ENCODE measurements at regions not wholly inside any gene's neighbourhood (a gene's known extent, or its start where the extent isn't known, plus 50 kb on each side); places are given as distances from the start of the nearest gene placed in this dataset.

GRCh38 chr13:73972545-73972944, 161.7 kb downstream of the KLF12 start:
- no peak overlapping the region for H3K56ac ChIP-seq (ENCODE audit: extremely low read depth, insufficient read depth, low read length)
- no peak overlapping the region for H2BK15ac ChIP-seq (ENCODE audit: low read depth, low read length)
- H3K14ac ChIP-seq (replicated peaks; ENCODE audit: low read depth, low read length), result 0 out of 2 replicates have a peak overlapping the region, but pooled peaks have one; percentile 16
- H2AK5ac ChIP-seq (ENCODE audit: low read depth, low read length), result no peak overlapping the region
- H4K8ac ChIP-seq (ENCODE audit: low read depth in 2 of 2, low read length in 2 of 2), result no peak overlapping the region
- H2AK9ac ChIP-seq (replicated peaks; ENCODE audit: low read depth, low read length, poor library complexity), result no peak overlapping the region
- in situ Hi-C loops (cut with MboI; ENCODE audit: low sequenced_read_pairs) (no loop called here), intact Hi-C loops (cut with micrococcal nuclease) (no loop called here), dilution Hi-C loops (cut with HindIII; ENCODE audit: low sequenced_read_pairs, unreplicated experiment) (no loop called here)
- no TSS peak for BruUV-seq (replicated peaks)
- peaks cover 46 to 69% of the 10 kb centered on the region in 2 experiments for H3K79me1 ChIP-seq (ENCODE audit: low read depth in 1 of 2, low read length in 2 of 2)
- WGBS, 2 experiments (ENCODE audit: extremely low coverage in 2 of 2, insufficient read length in 1 of 2), result no CpG with 5 or more reads among the region's 7 CpGs
- no peak overlapping the region for H3K4me2 ChIP-seq (ENCODE audit: low read depth, low read length)
- no peak overlapping the region for H4K91ac ChIP-seq (ENCODE audit: insufficient read depth, low read depth, low read length)
- H3K9me1 ChIP-seq (ENCODE audit: insufficient read depth, low read length), result no peaks in the 10 kb centered on the region; the same call in 1 of the 2 replicates
- peaks cover 3% of the 10 kb centered on the region; the same call in 1 of the 2 replicates for H3K4me1 ChIP-seq (ENCODE audit: control insufficient read depth, insufficient read depth, low read length)
- H3K36me3 ChIP-seq (ENCODE audit: control insufficient read depth, insufficient read depth, low read length), result no peaks in the 10 kb centered on the region
- ATAC-seq (ENCODE audit: low read depth), result no peak
- no peaks in the 10 kb centered on the region for H3K27me3 ChIP-seq (ENCODE audit: control insufficient read depth, insufficient read depth, low read length)
- no peak overlapping the region for H3K4ac ChIP-seq (ENCODE audit: low read depth, low read length)
- H2BK20ac ChIP-seq (ENCODE audit: low read depth, low read length), result no peak overlapping the region
- no peaks in the 10 kb centered on the region for H3K9me3 ChIP-seq (ENCODE audit: control insufficient read depth, insufficient read depth, low read length)
- no peak overlapping the region for H4K5ac ChIP-seq (ENCODE audit: low read depth, low read length)
- DNase-seq, result no peak
- no peak overlapping the region for H3K4me3 ChIP-seq (ENCODE audit: insufficient read depth, low read depth, low read length)
- H3K27ac ChIP-seq (ENCODE audit: insufficient read depth, low read length), result no peak overlapping the region
- CTCF ChIA-PET, result no interaction called here
- no peak overlapping the region for H3K9ac ChIP-seq (ENCODE audit: low read depth, low read length)
- no peak overlapping the region for H3K23ac ChIP-seq (ENCODE audit: low read depth, low read length)
- peaks cover 3% of the 10 kb centered on the region; the same call in 1 of the 2 replicates for H4K20me1 ChIP-seq (ENCODE audit: insufficient read depth, low read length)
- TF ChIP-seq MAZ (IDR thresholded peaks at IDR 0.05; ENCODE audit: borderline replicate concordance, low read depth, low read length) (no peak), POLR2A (IDR thresholded peaks at IDR 0.05; ENCODE audit: low read depth, low read length) (no peak), SMC3 (IDR thresholded peaks at IDR 0.05; ENCODE audit: low read depth, low read length) (no peak), NFE2L2 (IDR thresholded peaks at IDR 0.05; ENCODE audit: low read depth, low read length) (no peak), CHD1 (IDR thresholded peaks at IDR 0.05; ENCODE audit: low read depth, low read length) (no peak), MAFK (IDR thresholded peaks at IDR 0.05; ENCODE audit: low read depth, low read length) (no peak), RFX5 (IDR thresholded peaks at IDR 0.05; ENCODE audit: low read depth, low read length) (no peak), MXI1 (IDR thresholded peaks at IDR 0.05; ENCODE audit: borderline replicate concordance, low read depth, low read length) (no peak), BHLHE40 (IDR thresholded peaks at IDR 0.05; ENCODE audit: low read depth, low read length) (no peak), USF2 (IDR thresholded peaks at IDR 0.05; ENCODE audit: low read depth, low read length) (no peak), RCOR1 (IDR thresholded peaks at IDR 0.05; ENCODE audit: insufficient replicate concordance, low read length) (no peak), ELK1 (IDR thresholded peaks at IDR 0.05; ENCODE audit: borderline replicate concordance, low read depth, low read length) (no peak)
- H2AFZ ChIP-seq (replicated peaks; ENCODE audit: low read length, poor library complexity), result no peak overlapping the region
- no peak overlapping the region for H2BK5ac ChIP-seq (ENCODE audit: low read depth, low read length, poor library complexity, severe bottlenecking)
- POLR2A ChIA-PET (ENCODE audit: unreplicated experiment), result no interaction called here
- H3K18ac ChIP-seq (ENCODE audit: low read depth, low read length), result no peak overlapping the region
- H2BK120ac ChIP-seq (ENCODE audit: low read depth, low read length), result no peak overlapping the region
